ENCODE measurements at regions not wholly inside any gene's neighbourhood (a gene's known extent, or its start where the extent isn't known, plus 50 kb on each side); places are given as distances from the start of the nearest gene placed in this dataset.

- TF ChIP-seq CTCF (IDR thresholded peaks at IDR 0.05) (no peak), POLR2A (IDR thresholded peaks at IDR 0.05) (no peak)
Observed at GRCh38 chr10:81073155-81073554, 535.5 kb downstream of the SH2D4B start.
